ENCODE measurements at regions not wholly inside any gene's neighbourhood (a gene's known extent, or its start where the extent isn't known, plus 50 kb on each side); places are given as distances from the start of the nearest gene placed in this dataset.

- no peak overlapping the region for H2AFZ ChIP-seq (ENCODE audit: insufficient read depth, low read depth, low read length, poor library complexity, severe bottlenecking)
- no peak overlapping the region for H3K27ac Mint-ChIP-seq
- H4K20me1 ChIP-seq (ENCODE audit: control insufficient read depth, insufficient read depth, low read length, poor library complexity, severe bottlenecking): no peaks in the 10 kb centered on the region
- H3K9me3 Mint-ChIP-seq (ENCODE audit: insufficient read depth): peaks cover 5% of the 10 kb centered on the region
- no peak overlapping the region for H3K27ac ChIP-seq (ENCODE audit: low read length in 2 of 2)
- no peak for TF ChIP-seq EZH2 (IDR thresholded peaks at IDR 0.05; ENCODE audit: borderline replicate concordance, insufficient read depth, low read depth, low read length, poor library complexity, severe bottlenecking)
- TF ChIP-seq, protein P1, sequence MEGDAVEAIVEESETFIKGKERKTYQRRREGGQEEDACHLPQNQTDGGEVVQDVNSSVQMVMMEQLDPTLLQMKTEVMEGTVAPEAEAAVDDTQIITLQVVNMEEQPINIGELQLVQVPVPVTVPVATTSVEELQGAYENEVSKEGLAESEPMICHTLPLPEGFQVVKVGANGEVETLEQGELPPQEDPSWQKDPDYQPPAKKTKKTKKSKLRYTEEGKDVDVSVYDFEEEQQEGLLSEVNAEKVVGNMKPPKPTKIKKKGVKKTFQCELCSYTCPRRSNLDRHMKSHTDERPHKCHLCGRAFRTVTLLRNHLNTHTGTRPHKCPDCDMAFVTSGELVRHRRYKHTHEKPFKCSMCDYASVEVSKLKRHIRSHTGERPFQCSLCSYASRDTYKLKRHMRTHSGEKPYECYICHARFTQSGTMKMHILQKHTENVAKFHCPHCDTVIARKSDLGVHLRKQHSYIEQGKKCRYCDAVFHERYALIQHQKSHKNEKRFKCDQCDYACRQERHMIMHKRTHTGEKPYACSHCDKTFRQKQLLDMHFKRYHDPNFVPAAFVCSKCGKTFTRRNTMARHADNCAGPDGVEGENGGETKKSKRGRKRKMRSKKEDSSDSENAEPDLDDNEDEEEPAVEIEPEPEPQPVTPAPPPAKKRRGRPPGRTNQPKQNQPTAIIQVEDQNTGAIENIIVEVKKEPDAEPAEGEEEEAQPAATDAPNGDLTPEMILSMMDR (IDR thresholded peaks at IDR 0.05): no peak
- ATAC-seq (ENCODE audit: low read depth) (no peak), DNase-seq (no peak)
- no peaks in the 10 kb centered on the region for H3K36me3 ChIP-seq (replicated peaks in 1 of 2; ENCODE audit: control extremely low read depth in 1 of 2, control insufficient read depth in 1 of 2, extremely low read depth in 1 of 2, insufficient read depth in 2 of 2, low read length in 1 of 2)
- no peak overlapping the region for H3K9ac ChIP-seq (ENCODE audit: low read length)
- H3K4me1 Mint-ChIP-seq: no peaks in the 10 kb centered on the region
- H3K4me3 ChIP-seq (ENCODE audit: control extremely low read depth in 1 of 5, extremely low read depth in 1 of 5, insufficient read depth in 1 of 5, low read depth in 2 of 5, low read length in 4 of 5): no peak overlapping the region
- H3K4me1 ChIP-seq (ENCODE audit: control insufficient read depth in 2 of 2, insufficient read depth in 2 of 2, low read length in 2 of 2): no peaks in the 10 kb centered on the region
- POLR2A ChIA-PET: no interaction called here
- H3K27me3 Mint-ChIP-seq: no peaks in the 10 kb centered on the region
- H3K4me3 Mint-ChIP-seq: no peak overlapping the region
- 92% methylated on average over 9 of the region's 12 CpGs for WGBS (ENCODE audit: insufficient coverage)
- H3K9me3 ChIP-seq (ENCODE audit: control extremely low read depth in 1 of 3, control insufficient read depth in 2 of 3, insufficient read depth in 1 of 3, low read length in 2 of 3): peaks cover 3 to 28% (median 7%) of the 10 kb centered on the region in 3 donors
- no peaks in the 10 kb centered on the region for H3K27me3 ChIP-seq (replicated peaks in 1 of 4; ENCODE audit: control extremely low read depth in 1 of 4, control insufficient read depth in 3 of 4, insufficient read depth in 4 of 4, low read length in 3 of 4)
- no peak overlapping the region for H3K4me2 ChIP-seq (replicated peaks; ENCODE audit: low read depth, low read length, poor library complexity, severe bottlenecking)
- no peaks in the 10 kb centered on the region for H3K79me2 ChIP-seq (ENCODE audit: control insufficient read depth, insufficient read depth, low read length)
- intact Hi-C loops (cut with micrococcal nuclease): no loop called here
- CTCF ChIA-PET: no interaction called here
These were observed 1102.8 kb downstream of the BRD1 start for GRCh38 chr22:48724899-48725298.

DNA sequence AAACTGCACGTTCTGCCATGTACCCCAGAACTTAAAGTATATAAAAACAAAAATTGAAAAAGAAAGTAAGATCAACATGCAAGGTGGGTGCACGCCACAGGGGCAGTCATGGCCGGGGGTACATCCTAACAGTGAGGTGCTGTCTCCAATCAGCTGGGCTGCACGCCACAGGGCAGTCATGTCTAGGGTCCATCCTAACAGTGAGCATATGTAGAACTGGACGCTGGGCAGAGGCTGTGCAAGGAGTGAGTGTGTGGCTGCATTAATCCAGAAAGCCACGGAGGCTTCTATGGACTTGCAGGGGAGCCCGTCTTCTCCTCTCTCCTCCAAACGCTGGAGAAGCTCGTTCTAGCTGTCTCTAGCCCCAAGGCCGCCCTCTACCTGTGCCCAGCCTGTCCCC is 1105.0 kb downstream of the BRD1 start:
- no peaks in the 10 kb centered on the region for H3K27me3 Mint-ChIP-seq

More for the DNA sequence above, 1105.0 kb downstream of the BRD1 start:
- no peak overlapping the region for H3K27ac Mint-ChIP-seq
- TF ChIP-seq, protein P1 (IDR thresholded peaks at IDR 0.05): no peak
- TF ChIP-seq EZH2 (IDR thresholded peaks at IDR 0.05; ENCODE audit: borderline replicate concordance, insufficient read depth, low read depth, low read length, poor library complexity, severe bottlenecking): no peak
- Histone ChIP-seq H3K4me2 (replicated peaks; ENCODE audit: low read depth, low read length, poor library complexity, severe bottlenecking) (no peak overlapping the region), H3K36me3 (replicated peaks in 1 of 2; ENCODE audit: control extremely low read depth in 1 of 2, control insufficient read depth in 1 of 2, extremely low read depth in 1 of 2, insufficient read depth in 2 of 2, low read length in 1 of 2) (no peaks in the 10 kb centered on the region), H2AFZ (ENCODE audit: insufficient read depth, low read depth, low read length, poor library complexity, severe bottlenecking) (no peak overlapping the region), H3K9me3 (ENCODE audit: control extremely low read depth in 1 of 3, control insufficient read depth in 2 of 3, insufficient read depth in 1 of 3, low read length in 2 of 3) (peaks cover 3 to 38% (median 5%) of the 10 kb centered on the region in 3 donors), H3K4me1 (ENCODE audit: control insufficient read depth in 2 of 2, insufficient read depth in 2 of 2, low read length in 2 of 2) (no peaks in the 10 kb centered on the region), H4K20me1 (ENCODE audit: control insufficient read depth, insufficient read depth, low read length, poor library complexity, severe bottlenecking) (no peaks in the 10 kb centered on the region), H3K79me2 (ENCODE audit: control insufficient read depth, insufficient read depth, low read length) (no peaks in the 10 kb centered on the region), H3K27me3 (replicated peaks in 1 of 4; ENCODE audit: control extremely low read depth in 1 of 4, control insufficient read depth in 3 of 4, insufficient read depth in 4 of 4, low read length in 3 of 4) (no peaks in the 10 kb centered on the region), H3K27ac (ENCODE audit: low read length in 2 of 2) (no peak overlapping the region), H3K4me3 (ENCODE audit: control extremely low read depth in 1 of 5, extremely low read depth in 1 of 5, insufficient read depth in 1 of 5, low read depth in 2 of 5, low read length in 4 of 5) (no peak overlapping the region), H3K9ac (ENCODE audit: low read length) (no peak overlapping the region)
- ChIA-PET CTCF (no interaction called here), POLR2A (no interaction called here)
- H3K4me3 Mint-ChIP-seq: no peak overlapping the region
- 81% methylated on average over 8 of the region's 10 CpGs for WGBS (ENCODE audit: insufficient coverage)
- H3K4me1 Mint-ChIP-seq: no peaks in the 10 kb centered on the region
- ATAC-seq (ENCODE audit: low read depth) (no peak), DNase-seq (no peak)
- intact Hi-C loops (cut with micrococcal nuclease): no loop called here
- H3K9me3 Mint-ChIP-seq (ENCODE audit: insufficient read depth): peaks cover 3% of the 10 kb centered on the region
